ENCODE measurements at regions not wholly inside any gene's neighbourhood (a gene's known extent, or its start where the extent isn't known, plus 50 kb on each side); places are given as distances from the start of the nearest gene placed in this dataset.

DNA sequence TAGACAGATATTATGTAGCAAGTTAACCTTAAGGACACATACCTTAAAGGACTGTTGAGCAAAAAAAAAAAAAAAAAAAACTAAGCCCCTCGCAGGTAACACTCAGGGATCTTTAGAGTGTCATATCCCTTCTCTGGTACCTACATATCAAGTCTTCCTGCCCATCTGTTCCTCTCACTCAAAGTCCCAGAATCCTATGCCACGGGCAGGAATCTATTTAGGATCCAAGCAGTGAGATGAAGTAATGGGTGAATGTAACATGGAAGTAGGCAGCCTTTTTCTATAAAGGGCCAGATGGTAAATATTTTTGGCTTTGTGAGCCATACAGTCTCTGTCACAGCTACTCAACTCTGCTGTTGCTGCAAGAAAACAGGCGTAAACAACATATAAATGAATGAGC lies 496.7 kb downstream of the STK39 start:
- CTCF ChIA-PET (ENCODE audit: partially characterized antibody) = interaction anchor here (1.3 kb wide), 1 partner anchor 10 kb away, joined by 3 read pairs; no protein-coding TSS in a partner anchor
- FAIRE-seq = no peak
- TF ChIP-seq RXRA (IDR thresholded peaks at IDR 0.05; ENCODE audit: insufficient read depth, low read depth, low read length) (no peak), JUND (IDR thresholded peaks at IDR 0.05; ENCODE audit: low read length) (no peak), JUN (IDR thresholded peaks at IDR 0.05; ENCODE audit: low read depth, low read length) (no peak), SP2 (IDR thresholded peaks at IDR 0.05; ENCODE audit: low read length) (no peak)

More for the DNA sequence above, 496.7 kb downstream of the STK39 start:
- H3K4me2 ChIP-seq (ENCODE audit: insufficient read depth in 1 of 2, low read depth in 2 of 2, low read length in 2 of 2) = no peak overlapping the region
- H3K27ac ChIP-seq (ENCODE audit: low read depth, low read length) = no peak overlapping the region
- H3K4me1 ChIP-seq (replicated peaks in 1 of 4; ENCODE audit: control insufficient read depth in 3 of 4, insufficient read depth in 4 of 4, low read length in 3 of 4) = peaks cover 0 to 13% (median 5%) of the 10 kb centered on the region in 4 experiments; a peak in 4 of 7 replicates
- no peaks in the 10 kb centered on the region for H4K20me1 ChIP-seq (replicated peaks in 1 of 2; ENCODE audit: control insufficient read depth in 1 of 2, insufficient read depth in 2 of 2, low read length in 2 of 2)
- 93% methylated on average over 3 of the region's 3 CpGs; no CpG with 5 or more reads in 1 of the 2 experiments for WGBS, 2 experiments (ENCODE audit: extremely low coverage in 1 of 2, insufficient coverage in 1 of 2, insufficient read length in 1 of 2, insufficient replicate concordance in 2 of 2, low coverage in 1 of 2, low lambda C conversion rate in 2 of 2, missing lambda C conversion rate in 1 of 2)
- no peak overlapping the region for H2AK5ac ChIP-seq (ENCODE audit: low read depth, low read length)
- H3K23me2 ChIP-seq (ENCODE audit: low read depth, low read length) = no peaks in the 10 kb centered on the region
- H2BK15ac ChIP-seq (ENCODE audit: low read length) = no peak overlapping the region
- H3K56ac ChIP-seq (replicated peaks; ENCODE audit: insufficient read length, low read depth, low read length) = no peak overlapping the region
- H3K9ac ChIP-seq (replicated peaks in 1 of 4; ENCODE audit: extremely low read depth in 1 of 4, low read depth in 3 of 4, low read length in 3 of 4) = no peak overlapping the region
- no peak overlapping the region for H2BK12ac ChIP-seq (ENCODE audit: low read depth, low read length)
- no peaks in the 10 kb centered on the region for H3K79me2 ChIP-seq (ENCODE audit: control insufficient read depth in 1 of 2, insufficient read depth in 2 of 2, low read length in 2 of 2)
- H2AFZ ChIP-seq (ENCODE audit: low read length) = no peak overlapping the region
- no peak overlapping the region for H2BK120ac ChIP-seq (replicated peaks; ENCODE audit: low read depth, low read length)
- DNase-seq (ENCODE audit: low read depth in 1 of 2, low spot score in 2 of 2) = no peak
- H3K18ac ChIP-seq (ENCODE audit: extremely low read depth, low read length) = no peak overlapping the region
- H4K91ac ChIP-seq (replicated peaks; ENCODE audit: insufficient read length, low read length) = no peak overlapping the region
- H3K14ac ChIP-seq (ENCODE audit: insufficient read length) = no peak overlapping the region
- H3K9me3 ChIP-seq (ENCODE audit: insufficient read depth in 2 of 2, low read depth in 1 of 2, low read length in 1 of 2) = no peaks in the 10 kb centered on the region
- no peak overlapping the region for H4K5ac ChIP-seq (ENCODE audit: insufficient read length, low read depth, low read length)
- H3K23ac ChIP-seq (ENCODE audit: insufficient read length) = no peak overlapping the region
- no peak overlapping the region for H3K4me3 ChIP-seq (ENCODE audit: extremely low read depth in 1 of 4, insufficient read depth in 2 of 4, low read depth in 3 of 4, low read length in 4 of 4)
- no peaks in the 10 kb centered on the region; the same call in 1 of the 2 replicates for H3K79me1 ChIP-seq (ENCODE audit: low read depth, low read length)
- no peak overlapping the region for H3K4ac ChIP-seq (replicated peaks; ENCODE audit: insufficient read length, low read depth, low read length)
- no peak overlapping the region for H4K8ac ChIP-seq (ENCODE audit: extremely low read depth, insufficient read depth, low read length)
- no peaks in the 10 kb centered on the region for H3K27me3 ChIP-seq (replicated peaks in 1 of 4; ENCODE audit: control insufficient read depth in 3 of 4, extremely low read depth in 1 of 4, insufficient read depth in 3 of 4, low read length in 3 of 4)
- H2BK20ac ChIP-seq (ENCODE audit: low read length) = no peak overlapping the region
- POLR2A ChIA-PET (ENCODE audit: partially characterized antibody) = no interaction called here
- no peak overlapping the region for H2BK5ac ChIP-seq (ENCODE audit: low read depth, low read length)
- no peaks in the 10 kb centered on the region for H3K36me3 ChIP-seq (ENCODE audit: control insufficient read depth in 2 of 4, insufficient read depth in 4 of 4, low read length in 3 of 4)
